OCI-LY7 (cell line): ENCODE measurements at regions not wholly inside any gene's neighbourhood (a gene's known extent, or its start where the extent isn't known, plus 50 kb on each side); places are given as distances from the start of the nearest gene placed in this dataset.

ENCODE experiments used
- CTCF ChIP-seq: fragments of 200-600 bp; sonication (generic); conservative IDR thresholded peaks from 2 replicates; pipeline ENCODE4 v1.5.1; 2014; ENCODE audit warnings: mild to moderate bottlenecking, antibody characterized with exemption, low read length, moderate library complexity, mixed read lengths
- EZH2phosphoT487 ChIP-seq: fragments of 200-600 bp; sonication (generic); IDR thresholded peaks from 2 replicates; pipeline ENCODE4 v1.6.1; 2018; ENCODE audit warnings: low read depth, borderline replicate concordance, mild to moderate bottlenecking, mixed run types, antibody characterized with exemption, low read length, moderate library complexity, mixed read lengths

GRCh38 chr13:90956031-90956430 is 391.5 kb upstream of the MIR17HG start:
- TF ChIP-seq CTCF (no peak), EZH2phosphoT487 (no peak)
